Superior temporal gyrus (tissue), 1 donor: ENCODE measurements at regions not wholly inside any gene's neighbourhood (a gene's known extent, or its start where the extent isn't known, plus 50 kb on each side); places are given as distances from the start of the nearest gene placed in this dataset.

ENCODE experiments used
- DNase-seq: peaks from one replicate; pipeline ENCODE4 v3.0.0-alpha.2; 2016; ENCODE audit errors: extremely low spot score

GRCh38 chrX:30504309-30504708, 73.3 kb downstream of the TASL start:
- DNase-seq: peak; percentile 79

GRCh38 chrX:30495468-30495867, 82.1 kb downstream of the TASL start:
- no peak for DNase-seq

- no peak for DNase-seq
Measured at GRCh38 chrX:30493348-30493747, 84.2 kb downstream of the TASL start.

GRCh38 chrX:30489323-30489722, 88.2 kb downstream of the TASL start:
- DNase-seq: no peak

- DNase-seq: peak; percentile 9
Measured at GRCh38 chrX:30488092-30488491, 89.5 kb downstream of the TASL start.

GRCh38 chrX:30483996-30484395, 93.6 kb downstream of the TASL start:
- DNase-seq: no peak

- no peak for DNase-seq
Measured at GRCh38 chrX:30468471-30468870, 109.1 kb downstream of the TASL start.
